SK-N-SH (cell line): ENCODE measurements at regions not wholly inside any gene's neighbourhood (a gene's known extent, or its start where the extent isn't known, plus 50 kb on each side); places are given as distances from the start of the nearest gene placed in this dataset.

ENCODE experiments used
- CTCF ChIA-PET: fragments of 300-600, 350-600 bp; formaldehyde crosslinking; extraction: SDS; loops from one replicate; lab custom pipeline; 2021; lab: Yijun Ruan, JAX
- POLR2A ChIA-PET: fragments of 350-600 bp; sonication (Branson Sonifier 250); formaldehyde crosslinking; extraction: SDS; loops from one replicate; lab custom pipeline; 2020; ENCODE audit warnings: antibody characterized with exemption, inconsistent platforms; lab: Yijun Ruan, JAX
- DNase-seq: peaks from one replicate; pipeline ENCODE4 v3.0.0; 2012
- H2AFZ ChIP-seq: fragments of 200-600 bp; sonication (generic); 2 replicates; pipeline ENCODE4 v1.8.1; 2016; ENCODE audit warnings: antibody characterized with exemption, mild to moderate bottlenecking, low read depth
- H3F3A ChIP-seq: fragments of 200-600 bp; sonication (generic); replicated peaks from 2 replicates; pipeline ENCODE3; 2016; ENCODE audit warnings: antibody characterized with exemption, mild to moderate bottlenecking; ENCODE audit not compliant: insufficient read depth
- H3K27ac ChIP-seq, 2 experiments: fragments of 200-500 bp in 1 of 2; fragments of 200-600 bp in 1 of 2; sonication (Bioruptor generic) in 1 of 2; sonication (generic), shearing (Covaris generic) in 1 of 2; 2 replicates each; pipeline versions ENCODE4 v1.5.1 to v1.6.1; 2014 to 2016; ENCODE audit warnings: low read depth in 2 of 2, inconsistent platforms in 1 of 2, low read length in 1 of 2, mild to moderate bottlenecking in 1 of 2, mixed read lengths in 1 of 2
- H3K27me3 ChIP-seq: fragments of 200-600 bp; sonication (generic), shearing (Covaris generic); 2 replicates; pipeline ENCODE4 v1.6.1; 2016; ENCODE audit warnings: mixed run types; ENCODE audit not compliant: insufficient read depth
- H3K36me3 ChIP-seq, 2 experiments: fragments of 200-500 bp in 1 of 2; fragments of 200-600 bp in 1 of 2; sonication (Bioruptor generic) in 1 of 2; sonication (generic) in 1 of 2; replicated peaks in 1 of 2; 2 replicates each; pipeline versions ENCODE3 to v1.5.1; 2014 to 2016; ENCODE audit warnings: low read length in 1 of 2, mild to moderate bottlenecking in 1 of 2; ENCODE audit not compliant: insufficient read depth in 2 of 2, control insufficient read depth in 1 of 2
- H3K4me1 ChIP-seq, 2 experiments: fragments of 200-500 bp in 1 of 2; fragments of 200-600 bp in 1 of 2; sonication (Bioruptor generic) in 1 of 2; sonication (generic), shearing (Covaris generic) in 1 of 2; 2 replicates each; pipeline versions ENCODE4 v1.5.1 to v1.6.1; 2014 to 2016; ENCODE audit warnings: low read depth in 1 of 2, low read length in 1 of 2, mixed run types in 1 of 2; ENCODE audit not compliant: insufficient read depth in 2 of 2, control insufficient read depth in 1 of 2
- H3K4me2 ChIP-seq: fragments of 200-600 bp; sonication (generic), shearing (Covaris generic); 2 replicates; pipeline ENCODE4 v1.6.1; 2017; ENCODE audit warnings: mixed run types
- H3K4me3 ChIP-seq, 2 experiments: fragments of 200-500 bp in 1 of 2; fragments of 200-600 bp in 1 of 2; sonication (Bioruptor generic) in 1 of 2; sonication (generic), shearing (Covaris generic) in 1 of 2; 2 replicates each; pipeline versions ENCODE4 v1.5.1 to v1.8.1; 2014 to 2016; ENCODE audit warnings: low read depth in 2 of 2, inconsistent platforms in 1 of 2, low read length in 1 of 2, mild to moderate bottlenecking in 1 of 2, mixed read lengths in 1 of 2, moderate library complexity in 1 of 2
- H3K79me2 ChIP-seq: fragments of 200-600 bp; sonication (generic); 2 replicates; pipeline ENCODE4 v1.8.1; 2017; ENCODE audit warnings: mild to moderate bottlenecking; ENCODE audit not compliant: insufficient read depth
- H3K9ac ChIP-seq: fragments of 200-600 bp; sonication (generic); 2 replicates; pipeline ENCODE4 v1.6.1; 2017; ENCODE audit warnings: mixed run types
- H3K9me2 ChIP-seq: fragments of 200-600 bp; sonication (generic); 2 replicates; pipeline ENCODE4 v1.6.1; 2017; ENCODE audit warnings: mixed run types
- H3K9me3 ChIP-seq: fragments of 200-600 bp; sonication (generic); 2 replicates; pipeline ENCODE4 v1.6.1; 2017; ENCODE audit warnings: mixed run types, mild to moderate bottlenecking, moderate library complexity
- H4K20me1 ChIP-seq: fragments of 200-600 bp; sonication (generic); 2 replicates; pipeline ENCODE4 v1.6.1; 2017; ENCODE audit warnings: mild to moderate bottlenecking, mixed run types; ENCODE audit not compliant: insufficient read depth
- FOXM1 ChIP-seq: IDR thresholded peaks from 2 replicates; pipeline ENCODE4 v1.4.0; 2012; ENCODE audit warnings: low read depth, mild to moderate bottlenecking
- GABPA ChIP-seq: IDR thresholded peaks from 2 replicates; pipeline ENCODE4 v1.4.0; 2012; ENCODE audit warnings: low read depth, mild to moderate bottlenecking
- GATA2 ChIP-seq: sonication (generic); formaldehyde crosslinking; IDR thresholded peaks from 2 replicates; pipeline ENCODE4 v1.5.0; 2020; ENCODE audit warnings: mild to moderate bottlenecking, missing genetic modification reagents
- MEF2A ChIP-seq: IDR thresholded peaks from 2 replicates; pipeline ENCODE4 v1.4.0; 2012; ENCODE audit warnings: low read depth, borderline replicate concordance
- MXI1 ChIP-seq: IDR thresholded peaks from 2 replicates; pipeline ENCODE4 v1.6.1; 2012; ENCODE audit warnings: mild to moderate bottlenecking, low read depth, low read length, improper control_type of control experiment
- NFIC ChIP-seq: IDR thresholded peaks from 2 replicates; pipeline ENCODE4 v1.4.0; 2012; ENCODE audit warnings: borderline replicate concordance
- RAD21 ChIP-seq: IDR thresholded peaks from 2 replicates; pipeline ENCODE4 v1.6.1; 2012; ENCODE audit warnings: mild to moderate bottlenecking, low read length
- RCOR1 ChIP-seq: fragments of 150-350 bp; IDR thresholded peaks from 2 replicates; pipeline ENCODE4 v1.6.1; 2017; ENCODE audit warnings: antibody characterized with exemption, low read length
- SMC3 ChIP-seq: IDR thresholded peaks from 2 replicates; pipeline ENCODE4 v1.6.1; 2012; ENCODE audit warnings: low read depth, low read length, improper control_type of control experiment
- TCF12 ChIP-seq: IDR thresholded peaks from 2 replicates; pipeline ENCODE4 v1.4.0; 2012
- WGBS: methylation state at CpG from one replicate; pipeline ENCODE4 v1.1.6; 2017; ENCODE audit warnings: low lambda C conversion rate; 5-methylcytosine and 5-hydroxymethylcytosine counted together
- TF ChIP-seq, protein P1 (sequence below): IDR thresholded peaks from 2 replicates; pipeline ENCODE4 v1.4.0; 2012; ENCODE audit warnings: low read depth, borderline replicate concordance
- TF ChIP-seq, protein P2 (sequence below): IDR thresholded peaks from 2 replicates; pipeline ENCODE4 v1.4.0; 2012; ENCODE audit warnings: low read depth, borderline replicate concordance
- TF ChIP-seq, protein P3 (sequence below): fragments of 150-350 bp; IDR thresholded peaks from 2 replicates; pipeline ENCODE4 v1.6.1; 2016; ENCODE audit warnings: mild to moderate bottlenecking, low read depth, low read length

DNA sequence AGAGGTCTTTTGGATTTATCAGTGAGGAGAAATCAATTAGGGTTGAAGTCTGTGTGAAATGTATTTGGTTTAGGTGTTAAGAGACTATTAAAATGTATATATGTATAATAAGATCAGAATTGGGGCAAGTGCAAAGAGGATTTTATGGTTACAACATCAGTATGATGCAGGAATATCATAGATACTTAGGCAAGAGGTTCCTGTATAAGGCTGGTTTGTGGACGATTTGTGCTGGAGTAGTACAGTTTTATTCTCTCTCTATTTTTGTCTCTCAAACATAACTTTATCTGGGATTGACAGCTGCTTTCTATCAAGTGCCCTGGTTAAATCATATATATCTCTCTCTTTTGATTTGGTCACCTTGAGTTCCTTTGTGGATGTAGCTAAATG, 142.5 kb downstream of the CTH start:
- POLR2A ChIA-PET: no interaction called here
- no peak for TF ChIP-seq MEF2A
- no peak for TF ChIP-seq GATA2 (CRISPR knock-in tag)
- TF ChIP-seq, protein P1, sequence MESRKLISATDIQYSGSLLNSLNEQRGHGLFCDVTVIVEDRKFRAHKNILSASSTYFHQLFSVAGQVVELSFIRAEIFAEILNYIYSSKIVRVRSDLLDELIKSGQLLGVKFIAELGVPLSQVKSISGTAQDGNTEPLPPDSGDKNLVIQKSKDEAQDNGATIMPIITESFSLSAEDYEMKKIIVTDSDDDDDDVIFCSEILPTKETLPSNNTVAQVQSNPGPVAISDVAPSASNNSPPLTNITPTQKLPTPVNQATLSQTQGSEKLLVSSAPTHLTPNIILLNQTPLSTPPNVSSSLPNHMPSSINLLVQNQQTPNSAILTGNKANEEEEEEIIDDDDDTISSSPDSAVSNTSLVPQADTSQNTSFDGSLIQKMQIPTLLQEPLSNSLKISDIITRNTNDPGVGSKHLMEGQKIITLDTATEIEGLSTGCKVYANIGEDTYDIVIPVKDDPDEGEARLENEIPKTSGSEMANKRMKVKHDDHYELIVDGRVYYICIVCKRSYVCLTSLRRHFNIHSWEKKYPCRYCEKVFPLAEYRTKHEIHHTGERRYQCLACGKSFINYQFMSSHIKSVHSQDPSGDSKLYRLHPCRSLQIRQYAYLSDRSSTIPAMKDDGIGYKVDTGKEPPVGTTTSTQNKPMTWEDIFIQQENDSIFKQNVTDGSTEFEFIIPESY: no peak
- TF ChIP-seq RAD21: no peak
- no peak for TF ChIP-seq FOXM1
- TF ChIP-seq SMC3: no peak
- DNase-seq: no peak

DNA sequence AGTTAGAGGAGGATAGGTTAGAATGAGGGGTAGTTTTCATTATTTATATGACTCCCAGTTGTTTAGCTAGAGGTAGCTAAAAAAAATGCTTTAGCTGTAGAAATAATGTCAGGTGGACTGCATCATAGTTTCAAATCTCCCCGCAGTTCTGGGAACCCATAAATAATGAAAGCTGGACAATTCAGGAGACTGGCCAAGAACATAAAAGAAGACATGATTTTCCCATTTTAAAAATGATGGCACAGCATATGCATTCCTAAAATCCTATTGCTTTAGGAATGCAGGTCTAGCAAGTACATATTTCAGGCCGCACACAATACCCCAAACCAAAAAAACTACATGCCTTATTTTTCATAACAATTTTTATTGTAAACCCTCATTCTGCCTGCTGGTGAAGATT, 143.3 kb downstream of the CTH start:
- Histone ChIP-seq H3K4me3 (no peak overlapping the region), H3K36me3 (no peaks in the 10 kb centered on the region), H3K27ac (no peak overlapping the region), H3K4me2 (no peak overlapping the region), H4K20me1 (no peaks in the 10 kb centered on the region), H2AFZ (no peak overlapping the region), H3F3A (peaks cover 6% of the 10 kb centered on the region), H3K4me1 (no peaks in the 10 kb centered on the region; a peak in 1 of 4 replicates)
- DNase-seq: no peak
- no peak for TF ChIP-seq RCOR1
- TF ChIP-seq, all 33 proteins: peak for 0
- no peak overlapping the region for H3K9ac ChIP-seq
- ChIA-PET POLR2A (no interaction called here), CTCF (interaction anchor here (0.9 kb wide), 1 partner anchor 26 kb away, joined by 3 read pairs; no protein-coding TSS in a partner anchor)
- H3K79me2 ChIP-seq: no peaks in the 10 kb centered on the region
- H3K9me2 ChIP-seq: no peaks in the 10 kb centered on the region
- 81% methylated on average over 2 of the region's 2 CpGs for WGBS
- H3K27me3 ChIP-seq: no peaks in the 10 kb centered on the region
- no peaks in the 10 kb centered on the region for H3K9me3 ChIP-seq

More for the DNA sequence above, 142.5 kb downstream of the CTH start:
- H3F3A ChIP-seq: peaks cover 6% of the 10 kb centered on the region
- H3K4me3 ChIP-seq: no peak overlapping the region
- H3K4me2 ChIP-seq: no peak overlapping the region
- no peak overlapping the region for H2AFZ ChIP-seq
- H3K27me3 ChIP-seq: no peaks in the 10 kb centered on the region
- no peak overlapping the region for H3K27ac ChIP-seq
- CTCF ChIA-PET: interaction anchor here (1.5 to 1.8 kb wide), 2 partner anchors 25 to 26 kb away, joined by 4 to 6 read pairs; no protein-coding TSS in a partner anchor
- H3K4me1 ChIP-seq: no peaks in the 10 kb centered on the region; a peak in 1 of 4 replicates
- H3K9ac ChIP-seq: no peak overlapping the region
- H4K20me1 ChIP-seq: no peaks in the 10 kb centered on the region
- H3K79me2 ChIP-seq: no peaks in the 10 kb centered on the region
- no peaks in the 10 kb centered on the region for H3K9me3 ChIP-seq
- no peaks in the 10 kb centered on the region for H3K36me3 ChIP-seq
- H3K9me2 ChIP-seq: no peaks in the 10 kb centered on the region
- WGBS: 29% methylated on average over 1 of the region's 1 CpG

DNA sequence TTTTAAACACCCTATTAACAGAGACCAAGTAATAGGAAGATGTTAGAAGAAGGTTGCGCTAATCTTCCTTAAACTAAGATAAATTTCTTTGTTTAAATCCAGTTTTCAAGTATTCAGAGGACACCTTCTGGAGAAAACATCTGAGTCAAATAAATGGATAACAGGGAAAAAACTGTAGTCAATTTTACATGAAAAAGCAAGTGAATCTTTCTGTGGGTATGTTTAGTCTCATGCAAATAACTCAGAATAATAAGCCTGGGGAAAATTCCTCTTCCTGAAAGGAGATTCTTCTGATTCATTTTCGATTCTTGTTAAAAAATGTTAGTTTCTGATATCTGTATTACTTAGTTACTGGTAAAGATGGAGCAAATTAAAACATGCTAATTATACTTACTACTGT, 145.5 kb downstream of the CTH start:
- Histone ChIP-seq H3K79me2 (no peaks in the 10 kb centered on the region), H3K9me3 (no peaks in the 10 kb centered on the region), H3K4me3 (no peak overlapping the region), H3K4me2 (no peak overlapping the region), H3K9me2 (no peaks in the 10 kb centered on the region), H3F3A (peaks cover 6% of the 10 kb centered on the region), H3K36me3 (no peaks in the 10 kb centered on the region), H3K4me1 (no peaks in the 10 kb centered on the region; a peak in 1 of 4 replicates), H3K27me3 (no peaks in the 10 kb centered on the region), H3K9ac (no peak overlapping the region), H2AFZ (no peak overlapping the region), H3K27ac (no peak overlapping the region), H4K20me1 (no peaks in the 10 kb centered on the region)
- ChIA-PET CTCF (no interaction called here), POLR2A (no interaction called here)
- DNase-seq: no peak
- WGBS: 67% methylated on average over 2 of the region's 2 CpGs
- TF ChIP-seq NFIC (no peak), FOXM1 (no peak), MXI1 (no peak), GABPA (no peak), RCOR1 (no peak), TCF12 (no peak)
- TF ChIP-seq, protein P1: no peak
- TF ChIP-seq, protein P2, sequence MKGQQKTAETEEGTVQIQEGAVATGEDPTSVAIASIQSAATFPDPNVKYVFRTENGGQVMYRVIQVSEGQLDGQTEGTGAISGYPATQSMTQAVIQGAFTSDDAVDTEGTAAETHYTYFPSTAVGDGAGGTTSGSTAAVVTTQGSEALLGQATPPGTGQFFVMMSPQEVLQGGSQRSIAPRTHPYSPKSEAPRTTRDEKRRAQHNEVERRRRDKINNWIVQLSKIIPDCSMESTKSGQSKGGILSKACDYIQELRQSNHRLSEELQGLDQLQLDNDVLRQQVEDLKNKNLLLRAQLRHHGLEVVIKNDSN: no peak
- TF ChIP-seq, protein P3, sequence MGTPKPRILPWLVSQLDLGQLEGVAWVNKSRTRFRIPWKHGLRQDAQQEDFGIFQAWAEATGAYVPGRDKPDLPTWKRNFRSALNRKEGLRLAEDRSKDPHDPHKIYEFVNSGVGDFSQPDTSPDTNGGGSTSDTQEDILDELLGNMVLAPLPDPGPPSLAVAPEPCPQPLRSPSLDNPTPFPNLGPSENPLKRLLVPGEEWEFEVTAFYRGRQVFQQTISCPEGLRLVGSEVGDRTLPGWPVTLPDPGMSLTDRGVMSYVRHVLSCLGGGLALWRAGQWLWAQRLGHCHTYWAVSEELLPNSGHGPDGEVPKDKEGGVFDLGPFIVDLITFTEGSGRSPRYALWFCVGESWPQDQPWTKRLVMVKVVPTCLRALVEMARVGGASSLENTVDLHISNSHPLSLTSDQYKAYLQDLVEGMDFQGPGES: no peak
